Hepatocyte (in vitro differentiated cells): ENCODE measurements at regions not wholly inside any gene's neighbourhood (a gene's known extent, or its start where the extent isn't known, plus 50 kb on each side); places are given as distances from the start of the nearest gene placed in this dataset.
"Not testable (repeated sequence)": the region's sequence is repeated elsewhere in the genome, so short reads cannot be mapped to it uniquely, and the experiment has no call there.

Source experiments
- EZH2 ChIP-seq: fragments of 200-600 bp; sonication (generic); IDR thresholded peaks from 2 replicates; pipeline ENCODE4 v1.6.1; 2016; ENCODE audit warnings: antibody characterized with exemption, mild to moderate bottlenecking, borderline replicate concordance
- EZH2phosphoT487 ChIP-seq: fragments of 200-600 bp; sonication (generic); IDR thresholded peaks from one replicate; pipeline ENCODE4 v1.6.1; 2018; ENCODE audit warnings: antibody characterized with exemption, mild to moderate bottlenecking, low read depth, moderate library complexity; ENCODE audit not compliant: unreplicated experiment, severe bottlenecking
- TF ChIP-seq, protein P1 (sequence below): fragments of 200-600 bp; sonication (generic); IDR thresholded peaks from 2 replicates; pipeline ENCODE4 v1.5.1; 2016; ENCODE audit warnings: antibody characterized with exemption, mild to moderate bottlenecking; ENCODE audit not compliant: poor library complexity

DNA sequence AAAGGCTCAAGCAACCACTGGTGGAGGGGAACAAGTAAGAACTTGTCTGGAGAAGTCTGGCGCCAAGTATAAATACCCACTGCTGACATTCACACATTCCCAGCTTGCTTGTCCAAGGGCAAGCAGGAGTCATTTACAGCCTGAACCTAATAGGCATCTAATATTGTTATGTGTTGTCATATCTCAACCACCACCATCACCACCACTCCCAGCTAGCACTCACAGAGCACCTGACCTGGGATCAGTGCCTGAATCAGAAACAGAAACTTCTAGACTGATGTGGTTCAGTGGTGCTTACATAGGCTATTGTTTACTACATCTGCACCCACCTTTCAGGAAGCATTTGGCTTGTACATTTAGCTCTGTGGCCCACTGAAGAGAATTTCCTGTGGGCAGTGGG is 157.1 kb downstream of the POTEB3 start:
- TF ChIP-seq, protein P1, sequence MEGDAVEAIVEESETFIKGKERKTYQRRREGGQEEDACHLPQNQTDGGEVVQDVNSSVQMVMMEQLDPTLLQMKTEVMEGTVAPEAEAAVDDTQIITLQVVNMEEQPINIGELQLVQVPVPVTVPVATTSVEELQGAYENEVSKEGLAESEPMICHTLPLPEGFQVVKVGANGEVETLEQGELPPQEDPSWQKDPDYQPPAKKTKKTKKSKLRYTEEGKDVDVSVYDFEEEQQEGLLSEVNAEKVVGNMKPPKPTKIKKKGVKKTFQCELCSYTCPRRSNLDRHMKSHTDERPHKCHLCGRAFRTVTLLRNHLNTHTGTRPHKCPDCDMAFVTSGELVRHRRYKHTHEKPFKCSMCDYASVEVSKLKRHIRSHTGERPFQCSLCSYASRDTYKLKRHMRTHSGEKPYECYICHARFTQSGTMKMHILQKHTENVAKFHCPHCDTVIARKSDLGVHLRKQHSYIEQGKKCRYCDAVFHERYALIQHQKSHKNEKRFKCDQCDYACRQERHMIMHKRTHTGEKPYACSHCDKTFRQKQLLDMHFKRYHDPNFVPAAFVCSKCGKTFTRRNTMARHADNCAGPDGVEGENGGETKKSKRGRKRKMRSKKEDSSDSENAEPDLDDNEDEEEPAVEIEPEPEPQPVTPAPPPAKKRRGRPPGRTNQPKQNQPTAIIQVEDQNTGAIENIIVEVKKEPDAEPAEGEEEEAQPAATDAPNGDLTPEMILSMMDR: not testable (repeated sequence)
- not testable (repeated sequence) for TF ChIP-seq EZH2, EZH2phosphoT487
